Loucy (cell line): ENCODE measurements at regions not wholly inside any gene's neighbourhood (a gene's known extent, or its start where the extent isn't known, plus 50 kb on each side); places are given as distances from the start of the nearest gene placed in this dataset.

Experiments used
- H2AFZ ChIP-seq: fragments of 200-600 bp; sonication (generic); 2 replicates; pipeline ENCODE4 v1.6.0; 2016; ENCODE audit warnings: antibody characterized with exemption, mild to moderate bottlenecking, low read length, moderate library complexity
- H3F3A ChIP-seq: fragments of 200-600 bp; 2 replicates; pipeline ENCODE4 v1.6.0; 2016; ENCODE audit warnings: antibody characterized with exemption, low read depth, mild to moderate bottlenecking
- H3K27me3 ChIP-seq: fragments of 200-600 bp; sonication (generic); 2 replicates; pipeline ENCODE4 v1.6.1; 2014; ENCODE audit warnings: low read length, mild to moderate bottlenecking; ENCODE audit not compliant: insufficient read depth, poor library complexity, severe bottlenecking
- H3K36me3 ChIP-seq: fragments of 200-600 bp; sonication (generic); 2 replicates; pipeline ENCODE4 v1.6.1; 2016; ENCODE audit warnings: low read length; ENCODE audit not compliant: insufficient read depth
- H3K4me1 ChIP-seq: fragments of 200-600 bp; sonication (generic); 2 replicates; pipeline ENCODE4 v1.5.1; 2014; ENCODE audit warnings: low read length, mild to moderate bottlenecking; ENCODE audit not compliant: insufficient read depth, poor library complexity, severe bottlenecking
- H3K4me2 ChIP-seq: fragments of 200-600 bp; sonication (generic); 2 replicates; pipeline ENCODE4 v1.6.0; 2014; ENCODE audit warnings: antibody characterized with exemption, low read length, low read depth, mild to moderate bottlenecking; ENCODE audit not compliant: poor library complexity, severe bottlenecking
- H3K4me3 ChIP-seq: fragments of 200-600 bp; sonication (generic); 2 replicates; pipeline ENCODE4 v1.5.1; 2014; ENCODE audit warnings: low read length, mild to moderate bottlenecking, mixed read lengths; ENCODE audit not compliant: poor library complexity, severe bottlenecking
- H3K79me2 ChIP-seq: fragments of 200-600 bp; sonication (generic); 2 replicates; pipeline ENCODE4 v1.6.1; 2014; ENCODE audit warnings: low read length; ENCODE audit not compliant: insufficient read depth
- H3K9ac ChIP-seq: fragments of 200-600 bp; sonication (generic); 2 replicates; pipeline ENCODE4 v1.6.0; 2014; ENCODE audit warnings: mild to moderate bottlenecking, low read depth, low read length, moderate library complexity; ENCODE audit not compliant: poor library complexity, severe bottlenecking
- H3K9me2 ChIP-seq: fragments of 200-600 bp; sonication (generic); replicated peaks from 2 replicates; pipeline ENCODE4 v1.6.1; 2016; ENCODE audit warnings: low read depth, low read length, mixed read lengths
- H3K9me3 ChIP-seq: fragments of 200-600 bp; sonication (generic); 2 replicates; pipeline ENCODE4 v1.6.1; 2014; ENCODE audit warnings: mild to moderate bottlenecking, antibody characterized with exemption, low read length, low read depth; ENCODE audit not compliant: insufficient read depth
- H4K20me1 ChIP-seq: fragments of 200-600 bp; sonication (generic); 2 replicates; pipeline ENCODE4 v1.6.0; 2014; ENCODE audit warnings: antibody characterized with exemption, low read length, mild to moderate bottlenecking; ENCODE audit not compliant: insufficient read depth, poor library complexity, severe bottlenecking
- EZH2phosphoT487 ChIP-seq: fragments of 200-600 bp; IDR thresholded peaks from 2 replicates; pipeline ENCODE4 v1.6.1; 2018; ENCODE audit warnings: antibody characterized with exemption, mild to moderate bottlenecking, moderate library complexity, borderline replicate concordance
- TF ChIP-seq, protein P1 (sequence below): fragments of 200-600 bp; sonication (generic); conservative IDR thresholded peaks from 2 replicates; pipeline ENCODE4 v1.5.1; 2014; ENCODE audit warnings: mild to moderate bottlenecking, antibody characterized with exemption, low read length

DNA sequence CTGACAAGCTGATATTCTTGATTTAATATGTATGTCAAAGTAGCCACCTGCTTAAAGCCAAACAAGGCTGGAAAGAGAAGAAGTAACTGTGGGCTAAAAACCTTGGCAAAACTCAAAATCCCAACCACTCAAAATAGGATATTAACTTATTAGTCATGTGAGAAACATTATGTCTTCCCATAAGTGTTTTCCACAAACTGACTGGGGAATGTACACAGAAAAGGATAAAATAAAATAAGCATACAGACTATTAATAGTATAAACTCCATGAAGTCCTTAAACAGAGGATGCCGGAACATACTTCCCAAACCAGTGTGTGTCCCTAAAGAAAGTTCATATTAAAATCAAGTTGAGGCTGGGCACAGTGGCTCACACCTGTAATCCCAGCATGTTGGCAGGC is 263.7 kb upstream of the THBS1 start:
- Histone ChIP-seq H3K79me2 (no peaks in the 10 kb centered on the region), H3F3A (no peaks in the 10 kb centered on the region), H3K9ac (no peak overlapping the region), H2AFZ (no peak overlapping the region), H3K4me3 (no peak overlapping the region), H3K36me3 (no peaks in the 10 kb centered on the region), H3K4me1 (no peaks in the 10 kb centered on the region), H4K20me1 (no peaks in the 10 kb centered on the region), H3K9me2 (no peaks in the 10 kb centered on the region), H3K4me2 (no peak overlapping the region), H3K9me3 (no peaks in the 10 kb centered on the region), H3K27me3 (no peaks in the 10 kb centered on the region)
- TF ChIP-seq, protein P1, sequence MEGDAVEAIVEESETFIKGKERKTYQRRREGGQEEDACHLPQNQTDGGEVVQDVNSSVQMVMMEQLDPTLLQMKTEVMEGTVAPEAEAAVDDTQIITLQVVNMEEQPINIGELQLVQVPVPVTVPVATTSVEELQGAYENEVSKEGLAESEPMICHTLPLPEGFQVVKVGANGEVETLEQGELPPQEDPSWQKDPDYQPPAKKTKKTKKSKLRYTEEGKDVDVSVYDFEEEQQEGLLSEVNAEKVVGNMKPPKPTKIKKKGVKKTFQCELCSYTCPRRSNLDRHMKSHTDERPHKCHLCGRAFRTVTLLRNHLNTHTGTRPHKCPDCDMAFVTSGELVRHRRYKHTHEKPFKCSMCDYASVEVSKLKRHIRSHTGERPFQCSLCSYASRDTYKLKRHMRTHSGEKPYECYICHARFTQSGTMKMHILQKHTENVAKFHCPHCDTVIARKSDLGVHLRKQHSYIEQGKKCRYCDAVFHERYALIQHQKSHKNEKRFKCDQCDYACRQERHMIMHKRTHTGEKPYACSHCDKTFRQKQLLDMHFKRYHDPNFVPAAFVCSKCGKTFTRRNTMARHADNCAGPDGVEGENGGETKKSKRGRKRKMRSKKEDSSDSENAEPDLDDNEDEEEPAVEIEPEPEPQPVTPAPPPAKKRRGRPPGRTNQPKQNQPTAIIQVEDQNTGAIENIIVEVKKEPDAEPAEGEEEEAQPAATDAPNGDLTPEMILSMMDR: no peak
- TF ChIP-seq EZH2phosphoT487: no peak

DNA sequence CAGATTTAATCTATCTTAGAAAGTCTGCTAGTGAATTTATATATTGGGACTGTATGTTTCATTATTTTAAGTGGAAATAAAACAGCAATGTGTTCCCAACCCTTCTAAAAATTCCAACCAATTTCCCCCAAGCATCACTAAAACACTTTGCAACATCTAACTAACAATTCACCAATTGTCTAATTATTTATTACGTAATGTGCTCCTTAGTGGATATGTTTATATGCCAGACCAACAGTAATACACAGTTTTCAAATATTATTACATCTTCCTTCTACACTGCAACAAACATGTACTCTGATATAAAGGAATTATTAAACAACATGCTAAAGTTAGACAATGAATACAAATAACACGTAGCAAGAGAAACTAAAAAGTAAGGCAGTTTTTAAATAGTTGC is 262.6 kb upstream of the THBS1 start:
- H3K36me3 ChIP-seq: no peaks in the 10 kb centered on the region
- H3K27me3 ChIP-seq: no peaks in the 10 kb centered on the region
- no peaks in the 10 kb centered on the region for H3K4me1 ChIP-seq
- H3K9me2 ChIP-seq: no peaks in the 10 kb centered on the region
- no peaks in the 10 kb centered on the region for H3F3A ChIP-seq
- H4K20me1 ChIP-seq: no peaks in the 10 kb centered on the region
- H3K9ac ChIP-seq: no peak overlapping the region
- H3K4me3 ChIP-seq: no peak overlapping the region
- TF ChIP-seq, protein P1: no peak
- no peak for TF ChIP-seq EZH2phosphoT487
- no peak overlapping the region for H2AFZ ChIP-seq
- H3K9me3 ChIP-seq: no peaks in the 10 kb centered on the region
- no peaks in the 10 kb centered on the region for H3K79me2 ChIP-seq
- no peak overlapping the region for H3K4me2 ChIP-seq

DNA sequence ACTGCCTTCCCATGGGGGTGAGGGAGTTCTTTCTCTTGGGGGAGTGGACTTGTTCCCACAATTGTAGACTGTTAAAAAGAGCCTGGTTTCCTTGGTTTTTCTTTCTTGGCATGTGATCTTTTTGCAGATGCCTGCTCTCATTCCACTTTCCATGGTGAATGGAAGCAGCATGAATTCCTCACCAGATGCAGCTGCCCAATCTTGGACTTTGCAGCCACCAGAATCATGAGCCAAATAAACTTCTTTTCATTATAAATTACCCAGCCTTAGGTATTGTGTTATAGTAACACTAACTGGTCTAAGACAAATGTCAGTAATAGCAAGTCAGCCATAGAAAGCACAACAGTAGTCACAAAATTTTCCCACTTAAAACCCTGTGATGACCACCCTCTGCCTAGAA is 260.5 kb upstream of the THBS1 start:
- H4K20me1 ChIP-seq: no peaks in the 10 kb centered on the region
- no peak overlapping the region for H3K9ac ChIP-seq
- TF ChIP-seq, protein P1: no peak
- no peak for TF ChIP-seq EZH2phosphoT487
- no peaks in the 10 kb centered on the region for H3K9me3 ChIP-seq
- H3K9me2 ChIP-seq: no peaks in the 10 kb centered on the region
- H3K4me2 ChIP-seq: no peak overlapping the region
- no peak overlapping the region for H2AFZ ChIP-seq
- H3K36me3 ChIP-seq: no peaks in the 10 kb centered on the region
- H3K4me3 ChIP-seq: no peak overlapping the region
- H3K4me1 ChIP-seq: no peaks in the 10 kb centered on the region
- H3K27me3 ChIP-seq: no peaks in the 10 kb centered on the region
- H3F3A ChIP-seq: no peaks in the 10 kb centered on the region
- no peaks in the 10 kb centered on the region for H3K79me2 ChIP-seq
